ENCODE measurements at regions not wholly inside any gene's neighbourhood (a gene's known extent, or its start where the extent isn't known, plus 50 kb on each side); places are given as distances from the start of the nearest gene placed in this dataset.

DNA sequence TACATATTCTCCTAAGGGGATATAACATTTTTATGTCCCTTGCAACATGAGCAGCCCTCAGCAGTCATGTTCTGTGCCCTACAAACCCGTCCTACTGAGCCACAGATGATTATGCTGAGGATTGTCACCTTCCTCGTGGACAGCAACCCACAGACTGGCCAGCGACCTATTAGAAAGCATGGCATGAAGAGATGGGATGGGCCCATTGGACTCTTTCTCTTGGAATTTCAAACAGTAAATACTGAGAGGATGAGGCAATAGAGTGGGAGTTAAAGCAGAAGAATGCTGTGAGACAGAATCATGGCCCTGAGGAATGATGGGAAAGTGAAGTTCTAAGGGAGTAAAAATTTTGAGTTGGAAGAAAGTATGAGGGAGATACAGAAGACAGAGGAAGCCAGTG lies 149.9 kb upstream of the BTG1 start:
- Mint-ChIP-seq H3K27ac (no peak overlapping the region), H3K4me1 (peaks cover 15% of the 10 kb centered on the region), H3K9me3 (ENCODE audit: low read depth) (no peaks in the 10 kb centered on the region), H3K4me3 (no peak overlapping the region), H3K36me3 (peaks cover 6% of the 10 kb centered on the region), H3K27me3 (no peaks in the 10 kb centered on the region)
- DNase-seq = no peak
- ATAC-seq = no peak
- CTCF ChIA-PET = no interaction called here

DNA sequence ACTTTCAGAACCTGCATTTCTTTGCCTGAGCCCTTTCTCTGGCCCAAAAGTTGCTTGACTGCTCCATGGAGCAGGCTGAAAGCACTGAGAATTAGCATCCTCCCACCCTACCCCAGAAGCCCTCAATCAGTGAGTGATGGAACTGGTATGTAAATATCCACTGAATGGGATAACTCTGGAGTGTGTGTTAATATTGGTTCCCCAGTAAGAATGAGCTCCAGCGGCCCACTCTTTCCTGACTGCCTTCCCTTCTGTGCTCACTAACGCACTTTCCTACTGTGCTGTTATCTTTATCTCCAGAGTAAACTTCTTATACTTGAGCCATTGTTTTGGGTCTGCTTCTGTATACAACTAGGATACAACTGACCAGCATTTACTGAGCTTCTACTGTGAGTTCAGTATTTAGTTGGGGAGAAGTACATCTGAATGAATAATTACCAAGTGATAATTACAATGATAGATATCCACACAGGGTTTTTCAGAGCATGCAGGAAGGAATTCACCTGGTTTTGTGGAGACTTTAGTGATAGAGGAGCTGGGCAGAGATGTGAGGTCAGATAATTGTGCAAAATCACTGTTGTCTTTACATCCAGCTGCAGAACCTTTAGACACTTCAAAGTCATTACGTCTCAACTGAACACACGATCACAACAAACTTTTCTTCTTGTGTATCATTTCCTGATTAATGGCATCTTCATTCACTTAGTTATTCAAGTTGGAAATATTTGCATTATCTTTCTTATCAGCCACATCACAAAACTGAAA lies 149.2 kb upstream of the BTG1 start:
- peaks cover 6% of the 10 kb centered on the region for H3K36me3 Mint-ChIP-seq
- ATAC-seq (no peak), DNase-seq (no peak)
- no peaks in the 10 kb centered on the region for H3K9me3 Mint-ChIP-seq (ENCODE audit: low read depth)
- peaks cover 15% of the 10 kb centered on the region for H3K4me1 Mint-ChIP-seq
- CTCF ChIA-PET = no interaction called here
- H3K27me3 Mint-ChIP-seq = no peaks in the 10 kb centered on the region
- no peak overlapping the region for H3K27ac Mint-ChIP-seq
- no peak overlapping the region for H3K4me3 Mint-ChIP-seq

DNA sequence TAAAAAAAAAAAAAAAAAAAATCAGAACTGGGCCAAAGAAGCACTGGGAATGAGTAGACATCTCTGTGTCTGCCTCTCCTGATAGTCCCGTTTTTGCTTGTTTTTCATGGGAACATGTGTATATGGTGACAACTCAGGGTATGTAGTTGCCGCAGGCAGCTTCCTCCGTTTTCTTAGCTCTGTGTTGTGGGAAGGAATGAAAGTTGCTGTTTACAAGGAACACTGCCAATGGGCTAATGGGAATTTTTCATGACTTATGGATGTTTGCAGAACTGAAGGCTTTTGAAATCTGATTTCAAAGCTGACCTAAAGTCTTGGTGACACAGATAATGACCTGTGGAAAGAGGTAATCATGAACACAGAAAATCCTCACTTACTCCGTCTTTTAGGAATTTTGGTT lies 146.4 kb upstream of the BTG1 start:
- DNase-seq = no peak
- no peak overlapping the region for H3K4me3 Mint-ChIP-seq
- H3K36me3 Mint-ChIP-seq = peaks cover 3% of the 10 kb centered on the region
- peaks cover 7% of the 10 kb centered on the region for H3K4me1 Mint-ChIP-seq
- no peak overlapping the region for H3K27ac Mint-ChIP-seq
- no peaks in the 10 kb centered on the region for H3K9me3 Mint-ChIP-seq (ENCODE audit: low read depth)
- no peaks in the 10 kb centered on the region for H3K27me3 Mint-ChIP-seq
- no peak for ATAC-seq
- CTCF ChIA-PET = no interaction called here

DNA sequence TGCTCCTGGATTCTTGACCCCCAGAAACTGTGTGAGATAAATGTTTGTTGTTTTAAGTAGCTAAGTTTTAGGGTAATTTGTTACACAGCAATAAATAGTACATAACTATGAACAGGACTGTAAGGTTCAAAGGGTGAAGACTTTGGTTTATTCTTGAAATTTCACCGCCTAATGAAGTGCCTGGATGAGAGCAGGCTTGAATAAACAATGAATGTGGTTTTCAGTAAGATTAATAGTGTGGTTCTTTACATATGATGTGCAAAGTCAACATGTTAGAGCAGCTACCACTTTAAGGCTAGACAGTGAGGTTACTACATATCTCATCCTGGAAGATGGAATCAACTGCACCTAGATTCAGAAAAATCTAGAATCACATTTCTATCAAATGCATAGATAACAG lies 145.2 kb upstream of the BTG1 start:
- peaks cover 4% of the 10 kb centered on the region for H3K9me3 Mint-ChIP-seq (ENCODE audit: low read depth)
- H3K4me3 Mint-ChIP-seq = no peak overlapping the region
- CTCF ChIA-PET = no interaction called here

DNA sequence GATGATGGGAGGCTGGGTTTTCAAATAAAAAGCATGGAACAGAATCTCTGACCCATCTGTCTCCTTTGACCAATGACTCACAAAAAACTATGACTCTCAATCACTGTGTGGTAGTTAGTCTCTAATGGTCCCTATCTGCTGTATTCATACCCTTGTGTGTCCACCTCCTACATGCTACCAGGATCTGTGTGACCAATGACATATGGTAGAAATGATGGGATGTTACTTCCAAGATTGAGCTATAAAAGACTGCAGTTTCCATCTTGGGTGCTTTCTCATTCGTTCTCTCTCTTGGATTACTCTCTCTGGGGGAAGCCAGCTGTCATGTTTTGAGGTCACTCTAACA lies 144.7 kb upstream of the BTG1 start:
- no peak for ATAC-seq
- no peak overlapping the region for H3K4me3 Mint-ChIP-seq
- H3K9me3 Mint-ChIP-seq (ENCODE audit: low read depth) = peaks cover 4% of the 10 kb centered on the region
- no peaks in the 10 kb centered on the region for H3K27me3 Mint-ChIP-seq
- H3K36me3 Mint-ChIP-seq = no peaks in the 10 kb centered on the region
- CTCF ChIA-PET = no interaction called here
- H3K4me1 Mint-ChIP-seq = peaks cover 7% of the 10 kb centered on the region
- no peak overlapping the region for H3K27ac Mint-ChIP-seq
- DNase-seq = no peak

More for the DNA sequence above, 145.2 kb upstream of the BTG1 start:
- no peaks in the 10 kb centered on the region for H3K27me3 Mint-ChIP-seq
- H3K4me1 Mint-ChIP-seq = peaks cover 7% of the 10 kb centered on the region
- DNase-seq (no peak), ATAC-seq (no peak)
- H3K36me3 Mint-ChIP-seq = no peaks in the 10 kb centered on the region
- H3K27ac Mint-ChIP-seq = no peak overlapping the region

DNA sequence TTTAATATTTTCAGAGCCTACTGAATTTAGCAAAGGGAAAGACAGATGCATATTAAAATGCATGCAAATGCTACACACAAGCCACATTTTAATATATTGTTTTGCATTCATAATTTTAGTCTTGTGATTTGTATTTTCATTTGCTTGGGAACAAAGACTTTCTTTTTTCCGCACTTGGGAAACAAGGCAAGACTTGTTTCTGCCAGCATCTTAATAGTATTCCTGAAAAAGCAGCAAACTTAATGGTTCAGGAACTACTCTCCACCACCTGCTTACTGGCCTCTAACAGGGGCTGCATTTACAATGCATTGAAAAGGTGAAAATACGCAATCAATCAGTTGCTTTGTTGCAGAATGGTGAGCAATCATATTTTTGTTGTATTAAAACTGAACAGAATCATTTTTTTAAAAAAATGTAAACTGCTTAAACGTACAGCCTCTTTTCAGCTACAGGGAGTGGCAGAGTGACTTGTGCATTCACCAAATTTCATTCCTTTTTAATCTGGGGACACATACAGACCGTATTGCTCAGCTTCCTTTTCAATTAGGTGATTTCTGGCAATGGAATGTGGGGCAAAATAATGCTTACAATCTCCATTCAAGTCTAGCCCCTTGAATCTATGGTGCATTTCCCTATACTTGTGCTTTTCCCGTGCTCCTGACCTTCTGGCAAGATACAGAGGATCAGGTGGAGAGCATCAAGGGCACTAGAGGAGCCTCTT lies 144.1 kb upstream of the BTG1 start:
- Mint-ChIP-seq H3K36me3 (no peaks in the 10 kb centered on the region), H3K27me3 (no peaks in the 10 kb centered on the region), H3K4me3 (no peak overlapping the region), H3K27ac (no peak overlapping the region), H3K4me1 (peaks cover 7% of the 10 kb centered on the region), H3K9me3 (ENCODE audit: low read depth) (peaks cover 4% of the 10 kb centered on the region)
- CTCF ChIA-PET = no interaction called here
- ATAC-seq (no peak), DNase-seq (no peak)

DNA sequence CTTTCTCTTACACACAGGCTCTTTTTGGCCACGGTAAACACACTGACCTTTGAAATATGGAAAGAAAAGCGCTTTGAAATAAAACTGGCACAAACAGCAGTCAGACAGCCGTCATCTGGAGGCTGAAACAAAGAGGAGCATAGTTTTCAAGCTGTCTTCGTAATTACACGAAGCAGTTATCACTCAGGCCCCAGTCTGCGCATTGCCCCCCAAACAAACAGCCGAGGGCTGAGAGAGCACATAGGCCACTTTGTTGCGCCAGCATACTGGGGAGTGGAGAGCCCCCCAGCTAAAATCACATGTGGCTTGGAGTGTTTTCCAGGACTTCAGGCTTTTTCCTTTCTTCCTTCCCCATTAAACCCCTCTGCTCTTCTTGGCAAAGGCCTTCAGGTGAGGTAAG lies 142.9 kb upstream of the BTG1 start:
- CTCF ChIA-PET = no interaction called here

DNA sequence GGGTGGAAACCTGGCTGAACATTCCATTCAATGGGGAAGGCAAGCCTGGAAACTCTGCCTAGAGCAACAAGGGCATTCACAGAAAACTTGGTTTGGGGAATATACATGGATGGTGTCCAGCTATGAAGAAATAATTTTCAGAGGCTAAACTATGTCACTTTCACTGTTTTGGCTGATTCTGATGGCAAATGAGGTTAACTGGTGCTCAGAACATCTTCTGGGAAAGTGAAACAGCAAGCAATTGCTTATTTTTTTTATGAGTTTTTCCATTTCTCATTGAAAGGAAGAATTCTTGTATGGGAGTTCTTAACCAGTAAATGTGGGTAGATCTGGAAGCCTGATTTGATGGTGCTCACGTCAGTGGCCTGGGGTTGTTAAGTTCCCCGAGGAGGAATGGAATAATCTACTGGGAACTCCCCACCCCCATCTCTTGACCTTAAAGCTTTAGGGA lies 132.8 kb upstream of the BTG1 start:
- Mint-ChIP-seq H3K27me3 (no peaks in the 10 kb centered on the region), H3K27ac (no peak overlapping the region), H3K36me3 (no peaks in the 10 kb centered on the region), H3K4me3 (no peak overlapping the region), H3K9me3 (ENCODE audit: low read depth) (no peaks in the 10 kb centered on the region), H3K4me1 (peaks cover 5% of the 10 kb centered on the region)
- no peak for DNase-seq
- CTCF ChIA-PET = no interaction called here
- no peak for ATAC-seq

More for the DNA sequence above, 142.9 kb upstream of the BTG1 start:
- ATAC-seq (no peak), DNase-seq (no peak)
- Mint-ChIP-seq H3K4me1 (peaks cover 7% of the 10 kb centered on the region), H3K9me3 (ENCODE audit: low read depth) (peaks cover 4% of the 10 kb centered on the region), H3K27ac (no peak overlapping the region), H3K4me3 (no peak overlapping the region), H3K27me3 (no peaks in the 10 kb centered on the region), H3K36me3 (no peaks in the 10 kb centered on the region)

DNA sequence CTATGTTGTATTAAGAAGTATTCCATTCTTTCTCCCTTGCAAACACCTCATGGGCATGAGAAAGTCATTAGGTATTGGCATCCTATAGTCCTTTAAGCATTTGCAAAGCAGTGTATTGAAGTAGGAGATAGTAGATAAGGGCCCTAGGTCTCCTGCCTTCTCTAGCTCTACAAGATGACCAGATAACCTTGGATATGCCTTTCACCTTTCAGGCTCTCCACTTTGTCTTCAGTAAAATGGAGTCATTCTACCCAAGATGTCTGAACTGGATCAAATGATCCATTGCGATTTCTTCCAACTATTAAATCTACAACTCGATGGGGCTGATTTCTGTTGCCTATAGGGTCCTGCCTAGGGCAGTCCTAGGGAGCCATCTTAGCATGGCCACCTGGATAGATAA lies 132.1 kb upstream of the BTG1 start:
- DNase-seq (no peak), ATAC-seq (no peak)
- Mint-ChIP-seq H3K4me3 (no peak overlapping the region), H3K27ac (no peak overlapping the region), H3K9me3 (ENCODE audit: low read depth) (no peaks in the 10 kb centered on the region), H3K27me3 (no peaks in the 10 kb centered on the region), H3K4me1 (peaks cover 5% of the 10 kb centered on the region), H3K36me3 (no peaks in the 10 kb centered on the region)
- CTCF ChIA-PET = no interaction called here

DNA sequence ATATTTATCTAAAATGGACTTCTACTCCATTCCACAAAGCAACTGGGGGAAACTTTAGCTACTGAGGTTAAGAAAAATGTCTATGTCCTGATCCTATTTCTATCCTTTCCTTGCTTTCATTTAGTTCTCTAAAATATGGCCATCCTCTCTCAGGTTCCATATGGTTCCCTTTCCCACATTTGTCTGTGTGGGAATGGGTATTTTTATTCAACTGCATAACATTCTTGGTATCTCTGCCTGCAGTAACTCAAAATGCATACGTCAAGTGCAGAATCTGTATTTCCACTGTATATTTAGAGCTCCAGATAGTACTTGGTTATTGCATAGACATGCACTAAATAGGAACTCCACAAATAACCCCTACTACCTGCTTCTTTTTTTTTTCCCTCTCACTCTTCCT lies 130.6 kb upstream of the BTG1 start:
- H3K27me3 Mint-ChIP-seq = no peaks in the 10 kb centered on the region
- H3K27ac Mint-ChIP-seq = no peak overlapping the region
- no peak for ATAC-seq
- CTCF ChIA-PET = interaction anchor here (1.3 kb wide), 1 partner anchor 895 kb away, joined by 3 read pairs; no protein-coding TSS in a partner anchor
- no peak overlapping the region for H3K4me3 Mint-ChIP-seq
- no peaks in the 10 kb centered on the region for H3K36me3 Mint-ChIP-seq
- no peak for DNase-seq
- H3K9me3 Mint-ChIP-seq (ENCODE audit: low read depth) = no peaks in the 10 kb centered on the region
- H3K4me1 Mint-ChIP-seq = peaks cover 5% of the 10 kb centered on the region

DNA sequence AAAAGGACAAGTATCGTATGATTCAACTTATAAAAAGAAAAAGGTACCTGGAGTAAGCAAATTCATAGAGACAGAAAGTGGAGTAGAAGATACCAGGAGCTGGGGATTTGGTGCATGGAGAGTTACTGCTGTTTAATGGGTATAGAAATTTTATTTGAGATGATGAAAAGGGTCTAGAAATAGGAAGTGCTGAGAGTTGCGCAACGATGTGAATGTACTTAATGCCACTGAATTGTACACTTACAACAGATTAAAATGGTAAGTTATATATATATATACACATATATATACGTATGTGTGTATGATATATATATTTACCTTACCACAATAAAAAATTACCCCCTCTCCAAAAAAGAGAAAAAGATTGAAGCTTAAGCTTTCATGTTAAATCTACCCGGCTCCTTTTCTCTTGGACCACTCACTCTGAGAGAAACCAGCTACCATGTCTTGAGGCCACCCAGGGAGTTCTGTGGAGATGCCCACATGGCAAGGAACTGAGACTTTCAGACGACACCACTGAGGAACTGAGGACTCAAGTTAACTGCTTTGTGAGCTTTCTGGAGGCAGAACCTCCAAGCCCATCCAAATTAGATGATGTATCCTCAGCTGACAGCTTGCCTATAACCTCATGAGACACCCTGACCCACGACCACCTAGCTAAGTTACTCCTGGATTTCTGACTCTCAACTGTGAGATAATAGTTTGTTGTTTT lies 130.0 kb upstream of the BTG1 start:
- Mint-ChIP-seq H3K36me3 (no peaks in the 10 kb centered on the region), H3K4me1 (peaks cover 5% of the 10 kb centered on the region), H3K27ac (no peak overlapping the region), H3K9me3 (ENCODE audit: low read depth) (no peaks in the 10 kb centered on the region), H3K4me3 (no peak overlapping the region), H3K27me3 (no peaks in the 10 kb centered on the region)
- CTCF ChIA-PET = interaction anchor here (1.3 kb wide), 1 partner anchor 894 kb away, joined by 3 read pairs; no protein-coding TSS in a partner anchor
- ATAC-seq (no peak), DNase-seq (no peak)

DNA sequence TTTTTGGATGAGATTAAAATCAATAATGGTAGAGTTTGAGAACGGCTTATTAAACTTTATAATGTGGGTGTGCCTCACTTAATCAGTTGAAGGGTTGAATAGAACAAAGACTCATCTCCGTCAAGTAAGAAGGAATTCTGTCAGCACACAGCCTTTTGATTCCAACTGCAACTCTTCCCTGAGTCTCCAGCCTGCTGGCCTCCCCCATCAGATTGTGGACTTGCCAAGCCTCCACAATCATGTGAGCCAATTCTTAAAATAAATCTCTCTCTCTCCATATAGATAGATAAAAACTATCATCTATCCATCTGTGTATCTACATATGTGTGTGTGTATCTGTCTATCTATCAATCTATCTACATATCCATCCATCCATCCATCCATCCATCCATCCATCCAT lies 127.4 kb upstream of the BTG1 start:
- DNase-seq = no peak
- H3K36me3 Mint-ChIP-seq = no peaks in the 10 kb centered on the region
- ATAC-seq = no peak
- no peak overlapping the region for H3K27ac Mint-ChIP-seq
- H3K27me3 Mint-ChIP-seq = no peaks in the 10 kb centered on the region
- no peak overlapping the region for H3K4me3 Mint-ChIP-seq
- CTCF ChIA-PET = no interaction called here
- H3K4me1 Mint-ChIP-seq = peaks cover under 1% of the 10 kb centered on the region
- no peaks in the 10 kb centered on the region for H3K9me3 Mint-ChIP-seq (ENCODE audit: low read depth)

DNA sequence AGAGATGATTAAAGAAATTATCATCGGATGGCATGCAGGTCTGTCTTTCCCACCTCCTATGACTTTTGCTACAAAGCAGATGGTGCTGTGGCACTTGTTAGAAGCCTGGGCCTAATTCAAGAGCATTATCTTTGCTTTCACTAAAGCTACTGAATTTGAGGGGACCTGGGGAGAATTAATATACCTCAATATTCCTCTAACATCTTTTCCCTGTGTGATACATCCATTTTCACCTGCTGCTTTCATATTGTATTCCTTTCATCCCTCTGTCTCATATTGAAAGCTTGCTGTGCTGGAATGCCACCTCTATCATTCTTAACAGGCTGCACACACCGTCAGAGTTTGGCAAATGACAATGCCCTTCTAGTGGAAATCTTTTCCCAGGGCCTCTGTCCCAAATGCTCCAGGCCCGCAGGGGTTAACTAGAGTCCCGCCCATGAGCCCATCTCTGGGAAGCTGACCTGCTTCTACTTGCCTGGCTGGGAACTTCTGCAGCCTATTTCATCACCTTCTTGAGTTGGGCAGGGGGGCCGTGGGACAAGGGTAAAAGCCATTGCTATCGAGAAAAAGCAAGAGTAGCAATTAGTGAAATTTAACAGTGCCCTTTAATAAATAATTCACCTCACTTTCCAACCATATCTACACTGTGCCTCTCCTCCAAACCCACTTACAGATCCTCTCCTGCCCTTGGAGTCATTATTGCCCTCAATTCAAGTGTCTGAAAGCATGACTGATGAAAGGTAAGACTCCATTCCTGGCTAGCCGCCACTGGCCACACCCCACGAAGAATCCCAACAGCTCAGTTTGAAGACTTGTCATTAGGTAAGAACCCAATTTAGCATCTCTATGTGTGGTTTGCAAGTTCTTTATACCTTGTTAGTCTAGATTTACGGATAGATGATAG lies 126.7 kb upstream of the BTG1 start:
- Mint-ChIP-seq H3K4me1 (no peaks in the 10 kb centered on the region), H3K9me3 (ENCODE audit: low read depth) (no peaks in the 10 kb centered on the region), H3K36me3 (no peaks in the 10 kb centered on the region), H3K27me3 (no peaks in the 10 kb centered on the region), H3K4me3 (no peak overlapping the region), H3K27ac (no peak overlapping the region)
- no peak for ATAC-seq
- CTCF ChIA-PET = no interaction called here
- DNase-seq = no peak

Measured in activated CD8-positive, alpha-beta memory T cell treated with anti-CD3 and anti-CD28 coated beads, Interleukin-2, amount 10 ng/mL, durations not matched to agents 7 days and 5 days (primary cell).